ENCODE measurements at regions not wholly inside any gene's neighbourhood (a gene's known extent, or its start where the extent isn't known, plus 50 kb on each side); places are given as distances from the start of the nearest gene placed in this dataset.

DNA sequence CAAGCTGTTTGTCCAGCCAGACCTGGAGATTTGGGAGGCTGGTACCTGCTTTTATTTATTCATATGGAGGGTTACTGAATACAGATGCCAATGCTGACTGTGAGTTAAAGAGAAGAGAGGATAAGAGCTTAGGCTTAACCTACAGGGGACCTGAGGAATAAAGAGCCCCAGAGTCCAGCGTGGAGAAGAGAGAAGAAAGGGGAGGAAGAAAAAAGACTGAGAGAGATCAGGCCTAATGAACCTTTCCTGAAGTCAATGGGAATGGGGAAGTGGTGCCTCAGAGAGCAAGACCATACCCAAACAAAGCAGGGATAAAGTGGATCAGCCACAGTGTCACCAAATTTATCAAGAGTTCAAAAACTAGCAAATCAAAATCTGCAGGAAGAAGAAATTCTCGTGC is 348.6 kb upstream of the KCNH7 start:
- intact Hi-C loops (cut with DNase I) = loop anchor here (10.0 kb wide), 1 partner anchor 1298 kb away; no protein-coding TSS in a partner anchor
- no peaks in the 10 kb centered on the region for H3K36me3 ChIP-seq (ENCODE audit: control insufficient read depth in 2 of 3, insufficient read depth in 3 of 3, low read length in 3 of 3)
- TF ChIP-seq, protein P1, sequence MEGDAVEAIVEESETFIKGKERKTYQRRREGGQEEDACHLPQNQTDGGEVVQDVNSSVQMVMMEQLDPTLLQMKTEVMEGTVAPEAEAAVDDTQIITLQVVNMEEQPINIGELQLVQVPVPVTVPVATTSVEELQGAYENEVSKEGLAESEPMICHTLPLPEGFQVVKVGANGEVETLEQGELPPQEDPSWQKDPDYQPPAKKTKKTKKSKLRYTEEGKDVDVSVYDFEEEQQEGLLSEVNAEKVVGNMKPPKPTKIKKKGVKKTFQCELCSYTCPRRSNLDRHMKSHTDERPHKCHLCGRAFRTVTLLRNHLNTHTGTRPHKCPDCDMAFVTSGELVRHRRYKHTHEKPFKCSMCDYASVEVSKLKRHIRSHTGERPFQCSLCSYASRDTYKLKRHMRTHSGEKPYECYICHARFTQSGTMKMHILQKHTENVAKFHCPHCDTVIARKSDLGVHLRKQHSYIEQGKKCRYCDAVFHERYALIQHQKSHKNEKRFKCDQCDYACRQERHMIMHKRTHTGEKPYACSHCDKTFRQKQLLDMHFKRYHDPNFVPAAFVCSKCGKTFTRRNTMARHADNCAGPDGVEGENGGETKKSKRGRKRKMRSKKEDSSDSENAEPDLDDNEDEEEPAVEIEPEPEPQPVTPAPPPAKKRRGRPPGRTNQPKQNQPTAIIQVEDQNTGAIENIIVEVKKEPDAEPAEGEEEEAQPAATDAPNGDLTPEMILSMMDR (IDR thresholded peaks at IDR 0.05; ENCODE audit: borderline replicate concordance, extremely low read depth, insufficient read depth) = no peak
- no peaks in the 10 kb centered on the region for H3K4me1 ChIP-seq (ENCODE audit: control insufficient read depth in 2 of 3, insufficient read depth in 2 of 3, low read depth in 1 of 3, low read length in 3 of 3)
- no peaks in the 10 kb centered on the region for H3K27me3 ChIP-seq (ENCODE audit: control insufficient read depth, insufficient read depth, low read length)
- no peak overlapping the region for H3K4me3 ChIP-seq (ENCODE audit: low read length in 3 of 3)
- no peak for FAIRE-seq
- no peak overlapping the region for H3K27ac ChIP-seq (ENCODE audit: low read depth in 2 of 2, low read length in 2 of 2)
- no peak overlapping the region for H3K9ac ChIP-seq (ENCODE audit: low read length in 3 of 3)
- no peaks in the 10 kb centered on the region for H3K9me3 ChIP-seq (ENCODE audit: control insufficient read depth in 2 of 3, insufficient read depth in 1 of 3, low read length in 3 of 3)
- no peak for DNase-seq

DNA sequence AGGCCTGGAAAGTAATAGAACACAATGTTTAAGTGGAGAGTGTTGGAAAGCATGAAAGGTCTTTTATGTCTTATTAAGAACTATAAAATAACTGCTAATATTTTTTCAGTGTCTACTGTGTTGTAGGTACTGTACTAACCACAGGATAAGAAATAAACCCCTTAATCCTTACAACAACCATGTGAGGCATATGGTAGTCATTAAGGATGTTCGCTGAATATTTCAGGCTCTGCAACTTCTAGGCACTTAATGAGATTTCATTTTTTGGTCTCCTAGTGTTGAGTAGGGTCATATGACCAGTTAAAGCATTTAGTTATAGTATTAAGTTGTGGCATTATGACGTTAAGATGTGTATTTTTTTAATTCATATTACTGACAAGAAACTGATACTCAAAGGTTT is 346.6 kb upstream of the KCNH7 start:
- intact Hi-C loops (cut with DNase I) = loop anchor here (10.0 kb wide), 1 partner anchor 1300 kb away; no protein-coding TSS in a partner anchor
- H3K4me3 ChIP-seq (ENCODE audit: low read length in 3 of 3) = no peak overlapping the region
- TF ChIP-seq, protein P1 (IDR thresholded peaks at IDR 0.05; ENCODE audit: borderline replicate concordance, extremely low read depth, insufficient read depth) = no peak
- no peak overlapping the region for H3K27ac ChIP-seq (ENCODE audit: low read depth in 2 of 2, low read length in 2 of 2)
- FAIRE-seq = no peak
- no peaks in the 10 kb centered on the region for H3K9me3 ChIP-seq (ENCODE audit: control insufficient read depth in 2 of 3, insufficient read depth in 1 of 3, low read length in 3 of 3)
- no peaks in the 10 kb centered on the region for H3K36me3 ChIP-seq (ENCODE audit: control insufficient read depth in 2 of 3, insufficient read depth in 3 of 3, low read length in 3 of 3)
- no peak overlapping the region for H3K9ac ChIP-seq (ENCODE audit: low read length in 3 of 3)
- H3K4me1 ChIP-seq (ENCODE audit: control insufficient read depth in 2 of 3, insufficient read depth in 2 of 3, low read depth in 1 of 3, low read length in 3 of 3) = no peaks in the 10 kb centered on the region
- DNase-seq = no peak
- H3K27me3 ChIP-seq (ENCODE audit: control insufficient read depth, insufficient read depth, low read length) = no peaks in the 10 kb centered on the region

DNA sequence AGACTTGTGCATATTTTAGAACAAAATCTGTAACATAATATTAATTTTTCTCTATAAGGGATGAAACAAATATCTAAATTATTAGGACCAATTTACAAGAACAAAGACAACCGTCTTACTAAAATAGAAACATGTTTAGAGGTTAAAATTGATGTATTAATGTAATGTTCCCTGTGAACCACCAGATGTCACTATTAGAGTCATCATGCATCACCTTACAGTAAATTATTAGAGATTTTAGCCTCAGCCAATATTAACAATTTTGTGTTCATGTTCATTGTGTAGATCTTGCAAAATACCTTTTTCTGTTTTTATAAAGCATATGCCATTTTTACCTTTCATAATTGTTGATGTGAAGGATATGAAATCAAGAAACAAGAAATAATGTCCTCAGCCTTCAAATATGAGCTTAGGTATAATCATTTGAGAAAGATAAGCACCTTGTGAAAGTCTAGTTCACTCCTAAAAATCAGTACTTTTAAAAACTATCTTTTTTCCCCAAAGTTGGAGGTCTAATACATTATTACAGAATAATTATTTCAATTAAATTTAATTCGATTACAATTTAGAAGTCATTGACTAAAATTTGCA is 344.3 kb upstream of the KCNH7 start:
- H3K27ac ChIP-seq (ENCODE audit: low read depth in 2 of 2, low read length in 2 of 2) = no peak overlapping the region
- no peaks in the 10 kb centered on the region for H3K9me3 ChIP-seq (ENCODE audit: control insufficient read depth in 2 of 3, insufficient read depth in 1 of 3, low read length in 3 of 3)
- intact Hi-C loops (cut with DNase I) = loop anchor here (10.0 kb wide), 1 partner anchor 1302 kb away; no protein-coding TSS in a partner anchor
- peak in 1 of 5 donors; percentile 36 for DNase-seq
- no peaks in the 10 kb centered on the region for H3K36me3 ChIP-seq (ENCODE audit: control insufficient read depth in 2 of 3, insufficient read depth in 3 of 3, low read length in 3 of 3)
- peak; percentile 73 for FAIRE-seq
- no peaks in the 10 kb centered on the region for H3K4me1 ChIP-seq (ENCODE audit: control insufficient read depth in 2 of 3, insufficient read depth in 2 of 3, low read depth in 1 of 3, low read length in 3 of 3)
- TF ChIP-seq, protein P1 (IDR thresholded peaks at IDR 0.05; ENCODE audit: borderline replicate concordance, extremely low read depth, insufficient read depth) = peak; percentile 38
- H3K4me3 ChIP-seq (ENCODE audit: low read length in 3 of 3) = no peak overlapping the region
- H3K9ac ChIP-seq (ENCODE audit: low read length in 3 of 3) = no peak overlapping the region
- no peaks in the 10 kb centered on the region for H3K27me3 ChIP-seq (ENCODE audit: control insufficient read depth, insufficient read depth, low read length)

DNA sequence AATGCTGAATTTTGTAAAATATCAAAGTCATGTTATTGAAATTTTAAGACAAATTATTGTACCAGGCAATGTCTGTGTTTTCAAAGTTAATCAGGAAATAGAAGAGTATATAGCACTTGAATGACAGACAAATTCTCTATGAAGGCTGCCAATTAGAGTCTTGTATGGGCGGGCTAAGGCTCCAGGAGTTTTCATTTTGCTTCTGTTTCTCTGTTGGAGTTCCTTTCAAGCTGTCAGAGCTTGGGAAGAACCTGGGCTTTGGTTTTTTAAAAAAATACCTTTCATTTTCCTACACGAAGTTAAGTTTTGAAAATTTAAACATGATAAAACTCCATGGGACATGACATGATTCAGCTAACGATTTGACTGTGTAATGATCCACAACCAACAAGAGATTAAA is 339.0 kb upstream of the KCNH7 start:
- intact Hi-C loops (cut with DNase I) = no loop called here
- FAIRE-seq = no peak

More for the DNA sequence above, 339.0 kb upstream of the KCNH7 start:
- no peaks in the 10 kb centered on the region for H3K4me1 ChIP-seq (ENCODE audit: control insufficient read depth in 2 of 3, insufficient read depth in 2 of 3, low read depth in 1 of 3, low read length in 3 of 3)
- no peak overlapping the region for H3K9ac ChIP-seq (ENCODE audit: low read length in 3 of 3)
- no peaks in the 10 kb centered on the region for H3K36me3 ChIP-seq (ENCODE audit: control insufficient read depth in 2 of 3, insufficient read depth in 3 of 3, low read length in 3 of 3)
- TF ChIP-seq, protein P1 (IDR thresholded peaks at IDR 0.05; ENCODE audit: borderline replicate concordance, extremely low read depth, insufficient read depth) = no peak
- H3K27ac ChIP-seq (ENCODE audit: low read depth in 2 of 2, low read length in 2 of 2) = no peak overlapping the region
- no peaks in the 10 kb centered on the region for H3K9me3 ChIP-seq (ENCODE audit: control insufficient read depth in 2 of 3, insufficient read depth in 1 of 3, low read length in 3 of 3)
- H3K4me3 ChIP-seq (ENCODE audit: low read length in 3 of 3) = no peak overlapping the region
- DNase-seq = no peak
- H3K27me3 ChIP-seq (ENCODE audit: control insufficient read depth, insufficient read depth, low read length) = no peaks in the 10 kb centered on the region
